Tongue (tissue), 1 donor: ENCODE measurements at regions not wholly inside any gene's neighbourhood (a gene's known extent, or its start where the extent isn't known, plus 50 kb on each side); places are given as distances from the start of the nearest gene placed in this dataset.
"Not testable (repeated sequence)": the region's sequence is repeated elsewhere in the genome, so short reads cannot be mapped to it uniquely, and the experiment has no call there.

Source experiments
- DNase-seq: peaks from one replicate; pipeline ENCODE4 v3.0.0-alpha.2; 2015

- DNase-seq = no peak
Measured at GRCh38 chrY:19042984-19043442, 269.5 kb upstream of the HSFY2 start.

GRCh38 chrY:19042306-19042958, 268.9 kb upstream of the HSFY2 start:
- no peak for DNase-seq

- DNase-seq = no peak
Measured at GRCh38 chrY:19026631-19027030, 253.1 kb upstream of the HSFY2 start.

- no peak for DNase-seq
Measured at GRCh38 chrY:19023934-19024333, 250.4 kb upstream of the HSFY2 start.

- DNase-seq = no peak
Measured at GRCh38 chrY:19020193-19020592, 246.7 kb upstream of the HSFY2 start.

- DNase-seq = no peak
Measured at GRCh38 chrY:19016990-19017389, 243.5 kb upstream of the HSFY2 start.

GRCh38 chrY:19015854-19016253, 242.3 kb upstream of the HSFY2 start:
- no peak for DNase-seq

- no peak for DNase-seq
Measured at GRCh38 chrY:19015213-19015612, 241.7 kb upstream of the HSFY2 start.

GRCh38 chrY:19012985-19013384, 239.4 kb upstream of the HSFY2 start:
- no peak for DNase-seq

- no peak for DNase-seq
Measured at GRCh38 chrY:19011605-19012090, 238.1 kb upstream of the HSFY2 start.

- DNase-seq = no peak
Measured at GRCh38 chrY:19006234-19006633, 232.7 kb upstream of the HSFY2 start.

GRCh38 chrY:19005579-19005978, 232.0 kb upstream of the HSFY2 start:
- DNase-seq = no peak

- DNase-seq = no peak
Measured at GRCh38 chrY:18997635-18998240, 224.2 kb upstream of the HSFY2 start.

GRCh38 chrY:18993480-18993879, 219.9 kb upstream of the HSFY2 start:
- DNase-seq = no peak

GRCh38 chrY:18992684-18993083, 219.1 kb upstream of the HSFY2 start:
- not testable (repeated sequence) for DNase-seq

- DNase-seq = no peak
Measured at GRCh38 chrY:18989356-18989755, 215.8 kb upstream of the HSFY2 start.

GRCh38 chrY:18966001-18966400, 192.5 kb upstream of the HSFY2 start:
- DNase-seq = no peak

GRCh38 chrY:18958846-18959245, 185.3 kb upstream of the HSFY2 start:
- no peak for DNase-seq

GRCh38 chrY:18951657-18952435, 178.3 kb upstream of the HSFY2 start:
- DNase-seq = no peak

GRCh38 chrY:18951019-18951418, 177.5 kb upstream of the HSFY2 start:
- no peak for DNase-seq

- DNase-seq = no peak
Measured at GRCh38 chrY:18936831-18937230, 163.3 kb upstream of the HSFY2 start.

GRCh38 chrY:18919256-18919655, 145.7 kb upstream of the HSFY2 start:
- no peak for DNase-seq

GRCh38 chrY:18912846-18913245, 139.3 kb upstream of the HSFY2 start:
- no peak for DNase-seq
